IPS-NIHi11 (cell line): ENCODE measurements at regions not wholly inside any gene's neighbourhood (a gene's known extent, or its start where the extent isn't known, plus 50 kb on each side); places are given as distances from the start of the nearest gene placed in this dataset.
A peak's percentile ranks its signal among the peaks of the same experiment; 100 is the strongest.

Source experiments
- DNase-seq: peaks from one replicate; pipeline ENCODE4 v3.0.0; 2012; ENCODE audit warnings: mixed read lengths, low spot score

GRCh38 chr1:60589916-60590315, 492.4 kb upstream of the NFIA start:
- no peak for DNase-seq

- DNase-seq, result no peak
Measured at GRCh38 chr1:60589046-60589748, 493.2 kb upstream of the NFIA start.

- no peak for DNase-seq
Measured at GRCh38 chr1:60584371-60584770, 498.0 kb upstream of the NFIA start.

- DNase-seq, result no peak
Measured at GRCh38 chr1:60583696-60584095, 498.7 kb upstream of the NFIA start.

- no peak for DNase-seq
Measured at GRCh38 chr1:60581455-60582220, 500.7 kb upstream of the NFIA start.

- DNase-seq, result no peak
Measured at GRCh38 chr1:60577029-60577428, 503.5 kb upstream of the C1orf87 start.

- no peak for DNase-seq
Measured at GRCh38 chr1:60575326-60575977, 501.9 kb upstream of the C1orf87 start.

- peak; percentile 15 for DNase-seq
Measured at GRCh38 chr1:60573726-60574409, 500.3 kb upstream of the C1orf87 start.

- no peak for DNase-seq
Measured at GRCh38 chr1:60573121-60573520, 499.6 kb upstream of the C1orf87 start.

GRCh38 chr1:60572378-60572777, 498.8 kb upstream of the C1orf87 start:
- DNase-seq, result no peak

GRCh38 chr1:60571811-60572210, 498.2 kb upstream of the C1orf87 start:
- DNase-seq, result no peak

GRCh38 chr1:60569189-60569588, 495.6 kb upstream of the C1orf87 start:
- DNase-seq, result no peak

GRCh38 chr1:60567256-60567655, 493.7 kb upstream of the C1orf87 start:
- no peak for DNase-seq

- no peak for DNase-seq
Measured at GRCh38 chr1:60564916-60565750, 491.6 kb upstream of the C1orf87 start.

- DNase-seq, result no peak
Measured at GRCh38 chr1:60563777-60564535, 490.4 kb upstream of the C1orf87 start.

GRCh38 chr1:60562740-60563139, 489.2 kb upstream of the C1orf87 start:
- DNase-seq, result no peak

GRCh38 chr1:60560701-60561100, 487.1 kb upstream of the C1orf87 start:
- no peak for DNase-seq

GRCh38 chr1:60558236-60558635, 484.7 kb upstream of the C1orf87 start:
- no peak for DNase-seq

GRCh38 chr1:60553730-60554129, 480.2 kb upstream of the C1orf87 start:
- no peak for DNase-seq

GRCh38 chr1:60547821-60548220, 474.3 kb upstream of the C1orf87 start:
- DNase-seq, result no peak
